ENCODE measurements at regions not wholly inside any gene's neighbourhood (a gene's known extent, or its start where the extent isn't known, plus 50 kb on each side); places are given as distances from the start of the nearest gene placed in this dataset.

GRCh38 chr2:194745557-194746146 lies 911.4 kb upstream of the SLC39A10 start:
- TF ChIP-seq CTCF (IDR thresholded peaks at IDR 0.05) = no peak
- TF ChIP-seq ZFX (IDR thresholded peaks at IDR 0.05; ENCODE audit: borderline replicate concordance) = no peak

Measured in 22Rv1 (cell line).